Esophagus muscularis mucosa (tissue), 4 donors: ENCODE measurements at regions not wholly inside any gene's neighbourhood (a gene's known extent, or its start where the extent isn't known, plus 50 kb on each side); places are given as distances from the start of the nearest gene placed in this dataset.

Experiments used
- CTCF ChIP-seq, 3 experiments: fragments of 200-600 bp in 2 of 3; fragments of 450-650 bp in 1 of 3; sonication (generic) in 2 of 3; IDR thresholded peaks; one replicate each; pipeline ENCODE4 v1.5.1; 2017 to 2019; ENCODE audit warnings: antibody characterized with exemption in 3 of 3, mild to moderate bottlenecking in 2 of 3, moderate library complexity in 1 of 3
- EP300 ChIP-seq: sonication (generic); formaldehyde crosslinking; IDR thresholded peaks from one replicate; pipeline ENCODE4 v1.6.1; 2017; ENCODE audit warnings: antibody characterized with exemption
- POLR2A ChIP-seq: fragments of 450-650 bp; IDR thresholded peaks from one replicate; pipeline ENCODE4 v1.6.1; 2017; ENCODE audit warnings: antibody characterized with exemption, moderate library complexity, mild to moderate bottlenecking, low read depth
- POLR2AphosphoS5 ChIP-seq, 2 donors: sonication (generic); formaldehyde crosslinking; IDR thresholded peaks; one replicate each; pipeline ENCODE4 v1.6.1; 2017; ENCODE audit warnings: antibody characterized with exemption in 2 of 2

GRCh38 chr15:96252148-96252547 is 78.4 kb upstream of the NR2F2 start:
- TF ChIP-seq POLR2AphosphoS5 (IDR thresholded peaks at IDR 0.05) (no peak), CTCF (IDR thresholded peaks at IDR 0.05) (no peak), POLR2A (no peak), EP300 (no peak)
